ENCODE measurements at regions not wholly inside any gene's neighbourhood (a gene's known extent, or its start where the extent isn't known, plus 50 kb on each side); places are given as distances from the start of the nearest gene placed in this dataset.

DNA sequence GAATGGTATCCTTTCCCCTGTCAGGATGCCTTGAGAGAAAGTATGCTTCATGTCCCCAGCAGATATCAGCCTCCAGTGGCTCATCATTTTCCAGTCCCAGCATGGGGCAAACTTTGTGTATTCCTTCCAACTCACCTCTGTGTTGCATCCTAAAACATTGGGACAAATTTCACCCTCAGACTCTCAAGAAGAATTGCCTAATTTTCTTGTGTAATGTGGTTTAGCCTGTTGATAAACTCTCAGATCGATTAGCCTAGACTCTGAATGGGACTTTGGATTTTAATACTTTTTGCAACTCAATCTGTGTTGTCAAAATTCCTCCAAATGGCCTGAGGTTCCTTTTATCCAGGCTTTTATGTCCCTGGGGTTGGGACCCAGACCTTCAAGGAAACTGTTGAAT, 805.3 kb downstream of the C4orf33 start:
- Histone ChIP-seq H3K27me3 (ENCODE audit: insufficient read depth, low read depth, low read length) (no peaks in the 10 kb centered on the region), H3K4me3 (ENCODE audit: low read length) (no peak overlapping the region), H3K27ac (ENCODE audit: low read length) (no peak overlapping the region), H3F3A (ENCODE audit: insufficient read depth, low read length, poor library complexity, severe bottlenecking) (no peaks in the 10 kb centered on the region), H3K36me3 (ENCODE audit: insufficient read depth, low read length) (no peaks in the 10 kb centered on the region), H4K20me1 (ENCODE audit: insufficient read depth) (no peaks in the 10 kb centered on the region), H3K9me2 (ENCODE audit: insufficient read depth, low read length) (no peaks in the 10 kb centered on the region), H3K9me3 (ENCODE audit: low read length) (no peaks in the 10 kb centered on the region), H3K4me2 (ENCODE audit: low read length) (no peak overlapping the region), H2AFZ (ENCODE audit: low read depth, low read length) (no peak overlapping the region), H3K79me2 (replicated peaks; ENCODE audit: insufficient read depth, low read length) (no peaks in the 10 kb centered on the region), H3K9ac (ENCODE audit: low read length) (no peak overlapping the region)
- TF ChIP-seq, protein P1, sequence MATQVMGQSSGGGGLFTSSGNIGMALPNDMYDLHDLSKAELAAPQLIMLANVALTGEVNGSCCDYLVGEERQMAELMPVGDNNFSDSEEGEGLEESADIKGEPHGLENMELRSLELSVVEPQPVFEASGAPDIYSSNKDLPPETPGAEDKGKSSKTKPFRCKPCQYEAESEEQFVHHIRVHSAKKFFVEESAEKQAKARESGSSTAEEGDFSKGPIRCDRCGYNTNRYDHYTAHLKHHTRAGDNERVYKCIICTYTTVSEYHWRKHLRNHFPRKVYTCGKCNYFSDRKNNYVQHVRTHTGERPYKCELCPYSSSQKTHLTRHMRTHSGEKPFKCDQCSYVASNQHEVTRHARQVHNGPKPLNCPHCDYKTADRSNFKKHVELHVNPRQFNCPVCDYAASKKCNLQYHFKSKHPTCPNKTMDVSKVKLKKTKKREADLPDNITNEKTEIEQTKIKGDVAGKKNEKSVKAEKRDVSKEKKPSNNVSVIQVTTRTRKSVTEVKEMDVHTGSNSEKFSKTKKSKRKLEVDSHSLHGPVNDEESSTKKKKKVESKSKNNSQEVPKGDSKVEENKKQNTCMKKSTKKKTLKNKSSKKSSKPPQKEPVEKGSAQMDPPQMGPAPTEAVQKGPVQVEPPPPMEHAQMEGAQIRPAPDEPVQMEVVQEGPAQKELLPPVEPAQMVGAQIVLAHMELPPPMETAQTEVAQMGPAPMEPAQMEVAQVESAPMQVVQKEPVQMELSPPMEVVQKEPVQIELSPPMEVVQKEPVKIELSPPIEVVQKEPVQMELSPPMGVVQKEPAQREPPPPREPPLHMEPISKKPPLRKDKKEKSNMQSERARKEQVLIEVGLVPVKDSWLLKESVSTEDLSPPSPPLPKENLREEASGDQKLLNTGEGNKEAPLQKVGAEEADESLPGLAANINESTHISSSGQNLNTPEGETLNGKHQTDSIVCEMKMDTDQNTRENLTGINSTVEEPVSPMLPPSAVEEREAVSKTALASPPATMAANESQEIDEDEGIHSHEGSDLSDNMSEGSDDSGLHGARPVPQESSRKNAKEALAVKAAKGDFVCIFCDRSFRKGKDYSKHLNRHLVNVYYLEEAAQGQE (IDR thresholded peaks at IDR 0.05; ENCODE audit: borderline replicate concordance) = no peak
- TF ChIP-seq POLR2AphosphoS5 (IDR thresholded peaks at IDR 0.05) (no peak), RAD21 (conservative IDR thresholded peaks at IDR 0.05) (no peak), MXI1 (conservative IDR thresholded peaks at IDR 0.05; ENCODE audit: poor library complexity, severe bottlenecking) (no peak), SMC3 (conservative IDR thresholded peaks at IDR 0.05; ENCODE audit: poor library complexity) (no peak), EZH2 (IDR thresholded peaks at IDR 0.05; ENCODE audit: borderline replicate concordance, insufficient read depth, low read length, poor library complexity, severe bottlenecking) (no peak), EP300 (conservative IDR thresholded peaks at IDR 0.05; ENCODE audit: poor library complexity, severe bottlenecking) (no peak), TAF1 (IDR thresholded peaks at IDR 0.05; ENCODE audit: low read depth) (no peak)
- TF ChIP-seq, protein P2, sequence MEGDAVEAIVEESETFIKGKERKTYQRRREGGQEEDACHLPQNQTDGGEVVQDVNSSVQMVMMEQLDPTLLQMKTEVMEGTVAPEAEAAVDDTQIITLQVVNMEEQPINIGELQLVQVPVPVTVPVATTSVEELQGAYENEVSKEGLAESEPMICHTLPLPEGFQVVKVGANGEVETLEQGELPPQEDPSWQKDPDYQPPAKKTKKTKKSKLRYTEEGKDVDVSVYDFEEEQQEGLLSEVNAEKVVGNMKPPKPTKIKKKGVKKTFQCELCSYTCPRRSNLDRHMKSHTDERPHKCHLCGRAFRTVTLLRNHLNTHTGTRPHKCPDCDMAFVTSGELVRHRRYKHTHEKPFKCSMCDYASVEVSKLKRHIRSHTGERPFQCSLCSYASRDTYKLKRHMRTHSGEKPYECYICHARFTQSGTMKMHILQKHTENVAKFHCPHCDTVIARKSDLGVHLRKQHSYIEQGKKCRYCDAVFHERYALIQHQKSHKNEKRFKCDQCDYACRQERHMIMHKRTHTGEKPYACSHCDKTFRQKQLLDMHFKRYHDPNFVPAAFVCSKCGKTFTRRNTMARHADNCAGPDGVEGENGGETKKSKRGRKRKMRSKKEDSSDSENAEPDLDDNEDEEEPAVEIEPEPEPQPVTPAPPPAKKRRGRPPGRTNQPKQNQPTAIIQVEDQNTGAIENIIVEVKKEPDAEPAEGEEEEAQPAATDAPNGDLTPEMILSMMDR (IDR thresholded peaks at IDR 0.05; ENCODE audit: poor library complexity, severe bottlenecking) = no peak

DNA sequence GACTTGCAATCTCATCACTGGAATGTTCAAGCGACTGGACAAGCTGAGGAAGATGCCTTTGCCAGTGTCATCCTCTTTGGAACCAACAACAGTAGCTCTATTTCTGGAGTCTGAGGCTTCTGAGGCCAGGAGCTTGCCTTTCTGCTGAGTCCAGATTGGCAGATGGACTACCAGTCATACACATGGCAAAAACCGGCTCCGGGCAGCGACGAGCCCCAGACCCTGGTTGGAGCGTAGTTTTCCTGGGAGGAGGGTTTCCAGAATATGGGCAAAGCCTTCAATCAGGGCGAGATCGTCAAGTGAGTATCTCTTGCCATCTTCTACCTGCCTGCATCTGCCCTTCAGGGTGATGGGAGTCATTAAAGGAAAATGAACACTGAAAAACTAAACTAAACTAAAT, 807.9 kb downstream of the C4orf33 start:
- H3K27ac ChIP-seq (ENCODE audit: low read length) = no peak overlapping the region
- H3K9me2 ChIP-seq (ENCODE audit: insufficient read depth, low read length) = no peaks in the 10 kb centered on the region
- no peaks in the 10 kb centered on the region for H4K20me1 ChIP-seq (ENCODE audit: insufficient read depth)
- no peaks in the 10 kb centered on the region for H3K36me3 ChIP-seq (ENCODE audit: insufficient read depth, low read length)
- no peak overlapping the region for H3K4me2 ChIP-seq (ENCODE audit: low read length)
- H3K9me3 ChIP-seq (ENCODE audit: low read length) = no peaks in the 10 kb centered on the region
- no peak overlapping the region for H2AFZ ChIP-seq (ENCODE audit: low read depth, low read length)
- TF ChIP-seq, protein P2 (IDR thresholded peaks at IDR 0.05; ENCODE audit: poor library complexity, severe bottlenecking) = no peak
- TF ChIP-seq RAD21 (conservative IDR thresholded peaks at IDR 0.05) (no peak), TAF1 (IDR thresholded peaks at IDR 0.05; ENCODE audit: low read depth) (no peak), EP300 (conservative IDR thresholded peaks at IDR 0.05; ENCODE audit: poor library complexity, severe bottlenecking) (no peak), EZH2 (IDR thresholded peaks at IDR 0.05; ENCODE audit: borderline replicate concordance, insufficient read depth, low read length, poor library complexity, severe bottlenecking) (no peak), MXI1 (conservative IDR thresholded peaks at IDR 0.05; ENCODE audit: poor library complexity, severe bottlenecking) (no peak), POLR2AphosphoS5 (IDR thresholded peaks at IDR 0.05) (no peak), SMC3 (conservative IDR thresholded peaks at IDR 0.05; ENCODE audit: poor library complexity) (no peak)
- TF ChIP-seq, protein P1 (IDR thresholded peaks at IDR 0.05; ENCODE audit: borderline replicate concordance) = no peak
- H3K9ac ChIP-seq (ENCODE audit: low read length) = no peak overlapping the region
- H3K79me2 ChIP-seq (replicated peaks; ENCODE audit: insufficient read depth, low read length) = no peaks in the 10 kb centered on the region
- H3K4me3 ChIP-seq (ENCODE audit: low read length) = no peak overlapping the region
- no peaks in the 10 kb centered on the region for H3K27me3 ChIP-seq (ENCODE audit: insufficient read depth, low read depth, low read length)
- no peaks in the 10 kb centered on the region for H3F3A ChIP-seq (ENCODE audit: insufficient read depth, low read length, poor library complexity, severe bottlenecking)

All from neural cell (in vitro differentiated cells).